Kidney epithelial cell (primary cell): ENCODE measurements at regions not wholly inside any gene's neighbourhood (a gene's known extent, or its start where the extent isn't known, plus 50 kb on each side); places are given as distances from the start of the nearest gene placed in this dataset.

Source experiments
- DNase-seq: peaks from one replicate; pipeline ENCODE4 v3.0.0-alpha.2; 2010; ENCODE audit warnings: low read depth
- H3K27me3 ChIP-seq: 2 replicates; pipeline ENCODE4 v1.6.0; 2011; ENCODE audit warnings: low read length; ENCODE audit not compliant: control insufficient read depth, insufficient read depth
- H3K36me3 ChIP-seq: 2 replicates; pipeline ENCODE4 v1.5.1; 2011; ENCODE audit warnings: low read length; ENCODE audit not compliant: control insufficient read depth, insufficient read depth
- H3K4me3 ChIP-seq: 2 replicates; pipeline ENCODE4 v1.5.1; 2011; ENCODE audit warnings: low read depth, mild to moderate bottlenecking, control low read depth, low read length
- TF ChIP-seq, protein P1 (sequence below): IDR thresholded peaks from 2 replicates; pipeline ENCODE4 v1.5.1; 2011; ENCODE audit warnings: mild to moderate bottlenecking, moderate library complexity, low read length, control low read depth, inconsistent platforms; ENCODE audit not compliant: insufficient read depth, poor library complexity, severe bottlenecking

DNA sequence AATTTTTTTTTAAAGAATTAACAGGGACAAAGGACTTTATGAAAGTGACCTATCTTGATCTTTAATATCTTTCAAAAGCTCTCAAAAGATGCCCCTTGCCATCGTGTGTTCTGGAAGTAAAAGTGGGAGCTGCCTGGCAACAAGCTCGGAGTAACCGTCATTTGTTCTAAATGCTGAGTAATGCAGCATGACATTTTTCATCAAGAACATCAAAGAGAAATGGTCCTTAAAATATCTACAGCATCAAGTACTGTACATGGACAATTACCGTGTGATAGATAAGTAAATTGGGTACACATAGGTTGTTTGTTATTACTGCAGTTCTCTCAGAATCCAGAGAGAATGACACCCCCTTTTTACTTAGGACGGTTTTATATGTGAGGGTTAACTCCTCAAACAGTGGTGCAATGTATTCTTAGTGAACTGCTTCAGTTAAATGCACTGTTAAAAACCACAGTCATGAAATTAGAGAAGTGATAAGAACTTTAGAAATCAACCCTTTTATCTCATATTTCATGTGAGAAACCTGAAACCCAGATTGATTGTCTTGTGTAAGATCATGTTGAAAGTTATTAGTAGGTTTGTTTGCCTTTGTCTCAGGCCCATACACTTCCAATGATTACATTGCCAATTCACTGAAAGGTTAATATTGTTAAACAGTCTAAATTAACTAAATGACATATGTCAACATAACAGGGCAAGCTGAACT is 90.6 kb upstream of the HNMT start:
- DNase-seq = no peak
- TF ChIP-seq, protein P1, sequence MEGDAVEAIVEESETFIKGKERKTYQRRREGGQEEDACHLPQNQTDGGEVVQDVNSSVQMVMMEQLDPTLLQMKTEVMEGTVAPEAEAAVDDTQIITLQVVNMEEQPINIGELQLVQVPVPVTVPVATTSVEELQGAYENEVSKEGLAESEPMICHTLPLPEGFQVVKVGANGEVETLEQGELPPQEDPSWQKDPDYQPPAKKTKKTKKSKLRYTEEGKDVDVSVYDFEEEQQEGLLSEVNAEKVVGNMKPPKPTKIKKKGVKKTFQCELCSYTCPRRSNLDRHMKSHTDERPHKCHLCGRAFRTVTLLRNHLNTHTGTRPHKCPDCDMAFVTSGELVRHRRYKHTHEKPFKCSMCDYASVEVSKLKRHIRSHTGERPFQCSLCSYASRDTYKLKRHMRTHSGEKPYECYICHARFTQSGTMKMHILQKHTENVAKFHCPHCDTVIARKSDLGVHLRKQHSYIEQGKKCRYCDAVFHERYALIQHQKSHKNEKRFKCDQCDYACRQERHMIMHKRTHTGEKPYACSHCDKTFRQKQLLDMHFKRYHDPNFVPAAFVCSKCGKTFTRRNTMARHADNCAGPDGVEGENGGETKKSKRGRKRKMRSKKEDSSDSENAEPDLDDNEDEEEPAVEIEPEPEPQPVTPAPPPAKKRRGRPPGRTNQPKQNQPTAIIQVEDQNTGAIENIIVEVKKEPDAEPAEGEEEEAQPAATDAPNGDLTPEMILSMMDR = no peak
- no peaks in the 10 kb centered on the region for H3K36me3 ChIP-seq
- H3K4me3 ChIP-seq = no peak overlapping the region
- no peaks in the 10 kb centered on the region for H3K27me3 ChIP-seq

DNA sequence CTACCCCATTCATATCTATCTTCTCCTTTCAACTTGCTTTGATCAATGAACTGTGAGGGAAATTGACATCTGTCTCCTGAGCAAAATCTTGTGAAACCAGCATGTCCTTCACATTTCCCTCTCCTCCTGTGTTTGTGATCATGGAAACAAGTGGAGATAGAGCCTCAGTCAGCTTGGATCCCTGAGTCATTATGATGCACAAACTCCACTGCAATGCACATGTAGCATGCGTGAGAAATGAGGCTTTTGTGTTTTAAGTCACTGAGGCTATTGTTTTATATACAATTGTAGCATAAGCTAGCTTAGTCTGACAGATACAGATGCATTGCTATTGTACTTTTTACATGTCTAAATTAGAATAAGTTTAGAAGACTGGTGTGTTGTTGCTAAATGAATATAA is 85.2 kb upstream of the HNMT start:
- TF ChIP-seq, protein P1 = no peak
- DNase-seq = no peak
- Histone ChIP-seq H3K36me3 (no peaks in the 10 kb centered on the region), H3K27me3 (no peaks in the 10 kb centered on the region), H3K4me3 (no peak overlapping the region)

GRCh38 chr2:137881711-137882110 is 82.6 kb upstream of the HNMT start:
- Histone ChIP-seq H3K27me3 (no peaks in the 10 kb centered on the region), H3K36me3 (no peaks in the 10 kb centered on the region), H3K4me3 (no peak overlapping the region)
- no peak for DNase-seq
- TF ChIP-seq, protein P1 = no peak

DNA sequence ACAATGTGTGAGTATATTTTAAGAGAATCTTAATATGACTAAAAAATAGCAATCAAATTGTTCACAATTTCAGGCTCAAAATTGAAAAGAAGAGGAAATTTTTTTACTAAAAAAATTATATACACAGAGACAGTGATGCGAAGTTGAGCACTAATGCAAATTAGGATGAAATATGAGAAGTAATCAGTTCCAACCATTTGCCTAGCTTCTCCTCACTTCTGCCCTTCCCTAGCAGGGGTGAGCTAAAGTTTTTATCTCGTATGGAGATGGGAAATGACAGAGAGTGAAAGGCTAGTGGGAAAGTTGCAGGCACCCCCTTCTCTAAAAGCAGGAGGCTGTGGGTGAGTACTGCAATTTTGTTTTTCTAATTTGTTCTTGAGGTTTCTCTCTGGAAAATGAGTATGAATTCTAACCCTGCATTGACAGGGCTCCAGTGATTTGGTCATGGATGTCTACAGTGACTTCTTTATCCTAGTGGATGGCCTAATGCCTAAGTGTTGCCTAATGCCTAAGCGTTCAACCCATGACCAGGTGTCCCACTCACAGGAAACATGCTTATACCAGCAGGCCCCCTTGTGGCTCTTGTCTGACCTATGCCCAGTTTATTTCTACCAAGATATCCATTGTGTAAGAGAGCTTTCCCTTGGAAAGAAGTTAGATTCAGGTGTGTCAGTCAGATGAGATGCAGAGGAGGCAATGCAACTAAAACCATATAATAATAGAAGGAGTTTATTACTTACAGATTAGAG is 78.0 kb upstream of the HNMT start:
- DNase-seq = no peak
- no peak overlapping the region for H3K4me3 ChIP-seq

GRCh38 chr2:137888845-137889244 is 75.4 kb upstream of the HNMT start:
- no peaks in the 10 kb centered on the region for H3K27me3 ChIP-seq
- TF ChIP-seq, protein P1 = peak; percentile 82
- H3K4me3 ChIP-seq = no peak overlapping the region
- DNase-seq = no peak
- H3K36me3 ChIP-seq = no peaks in the 10 kb centered on the region

More for the DNA sequence above, 78.0 kb upstream of the HNMT start:
- no peaks in the 10 kb centered on the region for H3K36me3 ChIP-seq
- no peaks in the 10 kb centered on the region for H3K27me3 ChIP-seq
- TF ChIP-seq, protein P1 = no peak
